ENCODE measurements at regions not wholly inside any gene's neighbourhood (a gene's known extent, or its start where the extent isn't known, plus 50 kb on each side); places are given as distances from the start of the nearest gene placed in this dataset.

GRCh38 chr2:51791496-51791895 lies 759.6 kb upstream of the NRXN1 start:
- TF ChIP-seq, protein P1, sequence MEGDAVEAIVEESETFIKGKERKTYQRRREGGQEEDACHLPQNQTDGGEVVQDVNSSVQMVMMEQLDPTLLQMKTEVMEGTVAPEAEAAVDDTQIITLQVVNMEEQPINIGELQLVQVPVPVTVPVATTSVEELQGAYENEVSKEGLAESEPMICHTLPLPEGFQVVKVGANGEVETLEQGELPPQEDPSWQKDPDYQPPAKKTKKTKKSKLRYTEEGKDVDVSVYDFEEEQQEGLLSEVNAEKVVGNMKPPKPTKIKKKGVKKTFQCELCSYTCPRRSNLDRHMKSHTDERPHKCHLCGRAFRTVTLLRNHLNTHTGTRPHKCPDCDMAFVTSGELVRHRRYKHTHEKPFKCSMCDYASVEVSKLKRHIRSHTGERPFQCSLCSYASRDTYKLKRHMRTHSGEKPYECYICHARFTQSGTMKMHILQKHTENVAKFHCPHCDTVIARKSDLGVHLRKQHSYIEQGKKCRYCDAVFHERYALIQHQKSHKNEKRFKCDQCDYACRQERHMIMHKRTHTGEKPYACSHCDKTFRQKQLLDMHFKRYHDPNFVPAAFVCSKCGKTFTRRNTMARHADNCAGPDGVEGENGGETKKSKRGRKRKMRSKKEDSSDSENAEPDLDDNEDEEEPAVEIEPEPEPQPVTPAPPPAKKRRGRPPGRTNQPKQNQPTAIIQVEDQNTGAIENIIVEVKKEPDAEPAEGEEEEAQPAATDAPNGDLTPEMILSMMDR (IDR thresholded peaks at IDR 0.05), result no peak
- no peak for TF ChIP-seq POLR2A (IDR thresholded peaks at IDR 0.05)

All from right lobe of liver (tissue), 4 donors.